HG03571 (cell line): ENCODE measurements at regions not wholly inside any gene's neighbourhood (a gene's known extent, or its start where the extent isn't known, plus 50 kb on each side); places are given as distances from the start of the nearest gene placed in this dataset.

Source experiments
- ATAC-seq: cut with Tn5 transposase; IDR thresholded peaks from one replicate; pipeline ENCODE4 v1.9.1; 2021; ENCODE audit not compliant: unreplicated experiment

GRCh38 chr10:113285305-113285704 lies 267.5 kb upstream of the HABP2 start:
- no peak for ATAC-seq

GRCh38 chr10:113287592-113287991 lies 265.3 kb upstream of the HABP2 start:
- no peak for ATAC-seq

DNA sequence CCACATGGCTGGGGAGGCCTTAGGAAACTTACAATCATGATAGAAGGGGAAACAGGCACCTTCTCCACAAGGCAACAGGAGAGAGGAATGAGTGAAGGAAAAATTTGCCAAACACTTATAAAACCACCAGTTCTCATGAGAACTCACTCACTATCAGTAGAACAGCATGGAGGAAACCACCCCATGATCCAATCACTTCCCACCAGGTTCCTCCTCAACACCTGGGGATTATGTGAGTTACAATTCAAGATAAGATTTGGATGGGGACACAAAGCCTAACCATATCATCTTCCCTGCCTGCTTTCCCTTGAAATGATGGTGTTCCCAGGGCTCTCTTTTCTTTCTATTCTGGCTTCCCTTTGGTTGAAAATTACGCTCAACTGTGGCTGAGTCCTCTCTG lies 262.7 kb upstream of the HABP2 start:
- ATAC-seq: no peak

GRCh38 chr10:113291413-113291812 lies 261.4 kb upstream of the HABP2 start:
- ATAC-seq: no peak

- no peak for ATAC-seq
These were observed 260.8 kb upstream of the HABP2 start for GRCh38 chr10:113292086-113292485.

GRCh38 chr10:113292743-113293142 lies 260.1 kb upstream of the HABP2 start:
- no peak for ATAC-seq

DNA sequence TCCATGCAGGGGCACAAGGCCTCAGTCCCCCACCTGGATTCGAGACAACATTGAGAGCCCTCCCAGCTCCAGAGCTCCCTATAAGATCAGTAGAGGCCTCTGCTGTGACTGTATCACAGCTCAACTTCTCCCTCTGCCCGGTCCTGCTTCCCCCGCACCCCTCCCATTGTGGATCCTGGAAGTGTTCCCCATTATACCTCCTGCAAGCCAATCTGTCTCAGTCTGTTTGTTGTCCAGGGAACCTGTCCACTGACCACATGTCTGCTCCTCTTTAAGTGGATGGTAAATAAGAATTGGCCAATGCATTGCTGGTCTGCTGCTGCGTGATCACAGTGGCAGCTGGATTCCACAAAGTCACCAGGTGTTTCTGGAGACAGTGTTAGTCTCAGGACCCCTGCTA lies 259.7 kb upstream of the HABP2 start:
- ATAC-seq: no peak

- no peak for ATAC-seq
These were observed 258.0 kb upstream of the HABP2 start for GRCh38 chr10:113294868-113295267.

DNA sequence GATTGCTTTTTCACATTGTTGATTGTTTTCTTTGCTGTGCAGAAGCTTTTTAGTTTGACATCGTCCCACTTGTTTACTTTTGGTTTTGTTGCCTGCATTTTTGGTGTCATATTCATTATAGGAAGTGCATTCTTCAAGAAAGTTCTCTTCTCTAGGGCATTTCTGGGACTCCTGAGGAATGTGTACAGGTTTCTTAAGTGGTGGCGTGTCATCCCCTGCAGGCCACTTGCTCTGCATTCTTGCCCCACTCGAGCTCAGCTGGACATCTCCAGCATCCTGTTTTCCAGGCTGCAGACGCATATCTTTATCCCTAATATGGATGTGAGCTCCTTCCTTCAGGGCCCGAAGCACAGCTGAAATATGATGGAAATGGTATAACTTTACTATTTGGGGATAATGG lies 255.6 kb upstream of the HABP2 start:
- no peak for ATAC-seq

DNA sequence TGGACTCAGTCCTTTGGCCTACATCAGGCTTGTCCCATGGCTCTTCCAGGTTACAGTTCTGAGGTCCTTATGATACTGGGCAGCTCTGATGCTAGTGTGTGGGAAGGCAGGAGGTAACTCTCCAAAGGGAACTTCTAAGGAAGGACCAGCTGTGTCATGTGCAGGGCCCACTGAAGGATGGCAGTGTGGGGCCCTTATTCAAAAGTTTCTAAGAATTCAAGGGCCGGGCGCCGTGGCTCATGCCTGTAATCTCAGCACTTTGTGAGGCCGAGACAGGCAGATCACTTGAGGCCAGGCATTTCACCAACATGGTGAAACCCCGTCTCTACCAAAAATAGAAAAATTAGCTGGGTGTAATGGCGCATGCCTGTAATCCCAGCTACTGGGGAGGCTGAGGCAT lies 254.2 kb upstream of the HABP2 start:
- no peak for ATAC-seq

- ATAC-seq: no peak
These were observed 252.7 kb upstream of the HABP2 start for GRCh38 chr10:113300201-113300600.

GRCh38 chr10:113300617-113301016 lies 252.2 kb upstream of the HABP2 start:
- peak; percentile 70 for ATAC-seq

DNA sequence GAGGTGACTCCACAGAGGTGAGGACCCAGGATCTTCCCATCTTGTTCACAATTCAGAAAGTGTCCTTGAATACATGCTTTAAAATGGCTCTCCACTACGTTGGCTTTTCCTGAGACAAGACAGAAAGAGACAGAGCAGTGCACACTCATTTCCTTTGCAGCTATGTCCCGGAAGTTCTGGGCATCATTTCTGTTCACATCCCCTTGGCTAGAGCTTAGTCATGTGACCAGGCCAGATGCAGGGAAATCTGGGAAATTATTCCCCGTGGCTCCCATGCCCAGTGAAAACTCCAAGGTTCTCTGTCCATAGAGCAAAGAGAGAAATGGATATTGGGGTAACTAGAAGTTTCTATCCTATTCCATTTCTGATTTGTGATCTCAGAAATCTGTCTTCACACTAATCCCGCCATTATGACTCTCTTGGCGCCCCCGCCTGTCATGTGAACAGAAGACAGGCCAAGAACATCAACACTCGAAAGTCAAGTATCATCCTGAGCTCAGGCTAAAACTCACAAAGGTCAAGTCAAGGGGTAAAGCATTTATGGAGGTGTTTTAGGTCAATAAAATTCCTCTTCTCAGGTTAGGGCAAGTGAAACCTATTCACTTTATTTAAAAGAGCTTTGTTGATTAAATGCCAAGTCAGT lies 251.4 kb upstream of the HABP2 start:
- ATAC-seq: no peak

DNA sequence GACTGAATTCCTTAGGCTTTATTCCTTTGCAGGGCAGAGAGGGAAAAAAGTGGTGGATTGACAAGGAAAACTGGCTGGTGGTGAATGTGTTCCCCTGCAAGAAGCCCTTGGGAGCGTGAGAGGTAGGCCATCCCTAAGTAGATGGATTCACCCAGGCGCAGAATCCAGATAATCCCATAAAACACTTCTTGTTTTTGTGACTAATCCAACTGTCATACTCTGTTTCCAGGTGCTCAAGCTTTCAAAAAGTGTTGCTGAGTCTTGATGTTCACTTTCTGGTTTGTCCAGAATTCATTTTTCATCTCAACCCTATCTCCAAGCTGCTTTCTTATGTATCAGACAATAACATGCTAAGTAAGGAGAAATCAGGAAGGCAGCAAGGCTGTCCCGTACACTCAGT lies 250.8 kb upstream of the HABP2 start:
- ATAC-seq: no peak

DNA sequence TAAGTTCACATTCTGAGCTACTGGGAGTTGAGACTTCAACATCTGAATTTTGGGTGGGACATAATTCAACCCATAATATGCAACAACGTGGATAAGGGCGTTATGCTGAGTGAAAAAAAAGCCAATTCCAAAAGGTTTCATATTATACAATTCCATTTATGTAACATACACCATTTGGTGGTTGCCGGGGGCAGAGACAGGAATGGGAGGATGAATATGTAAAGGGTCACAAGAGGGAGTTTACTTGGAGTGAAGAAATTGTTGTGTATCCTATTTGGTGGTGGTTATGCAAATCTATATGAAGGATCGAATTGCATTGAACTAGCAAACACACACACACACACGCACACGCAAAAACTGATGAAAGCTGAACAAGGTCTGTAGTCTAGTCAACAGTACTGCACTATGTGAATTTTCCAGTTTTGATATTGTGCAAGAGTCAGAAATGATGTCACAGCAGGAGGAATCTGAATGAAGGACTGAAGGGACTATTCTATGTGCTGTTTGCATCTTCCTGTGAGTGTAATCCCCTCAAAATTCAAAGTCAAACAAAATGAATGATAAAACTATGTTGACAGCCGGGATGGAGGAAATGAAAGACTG lies 249.2 kb upstream of the HABP2 start:
- no peak for ATAC-seq

- ATAC-seq: no peak
These were observed 248.1 kb upstream of the HABP2 start for GRCh38 chr10:113304726-113305125.

- no peak for ATAC-seq
These were observed 247.0 kb upstream of the HABP2 start for GRCh38 chr10:113305871-113306270.

- no peak for ATAC-seq
These were observed 243.1 kb upstream of the HABP2 start for GRCh38 chr10:113309791-113310190.

- no peak for ATAC-seq
These were observed 242.5 kb upstream of the HABP2 start for GRCh38 chr10:113310347-113310746.

GRCh38 chr10:113313048-113313602 lies 239.7 kb upstream of the HABP2 start:
- ATAC-seq: no peak

DNA sequence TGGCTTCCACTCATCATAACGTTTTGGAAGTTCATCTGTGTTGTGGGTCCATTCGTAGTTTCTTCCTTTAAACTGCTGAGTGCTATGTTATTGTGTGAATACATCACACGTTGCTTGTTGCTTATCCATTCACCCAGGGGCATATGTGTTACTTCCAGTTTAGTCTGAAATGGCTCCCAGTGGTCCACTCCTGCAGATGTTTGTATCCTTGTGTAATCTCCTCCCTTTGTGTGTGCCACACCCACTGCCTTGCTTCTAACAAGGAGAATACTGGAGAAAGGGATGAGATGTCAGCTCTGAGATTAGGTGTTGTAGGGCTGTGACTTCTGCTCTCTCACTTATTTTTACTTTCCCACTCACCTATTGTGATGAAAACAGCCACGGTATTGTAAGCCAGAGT lies 239.1 kb upstream of the HABP2 start:
- ATAC-seq: no peak

GRCh38 chr10:113316506-113316905 lies 236.3 kb upstream of the HABP2 start:
- no peak for ATAC-seq

GRCh38 chr10:113317489-113317888 lies 235.4 kb upstream of the HABP2 start:
- ATAC-seq: no peak
